NCI-H1694 treated with DMSO at 0.1 percent for 48 hours (cell line): ENCODE measurements at regions not wholly inside any gene's neighbourhood (a gene's known extent, or its start where the extent isn't known, plus 50 kb on each side); places are given as distances from the start of the nearest gene placed in this dataset.

Experiments
- DNase-seq: peaks from one replicate; lab custom pipeline; 2025; lab: John Stamatoyannopoulos, UW

DNA sequence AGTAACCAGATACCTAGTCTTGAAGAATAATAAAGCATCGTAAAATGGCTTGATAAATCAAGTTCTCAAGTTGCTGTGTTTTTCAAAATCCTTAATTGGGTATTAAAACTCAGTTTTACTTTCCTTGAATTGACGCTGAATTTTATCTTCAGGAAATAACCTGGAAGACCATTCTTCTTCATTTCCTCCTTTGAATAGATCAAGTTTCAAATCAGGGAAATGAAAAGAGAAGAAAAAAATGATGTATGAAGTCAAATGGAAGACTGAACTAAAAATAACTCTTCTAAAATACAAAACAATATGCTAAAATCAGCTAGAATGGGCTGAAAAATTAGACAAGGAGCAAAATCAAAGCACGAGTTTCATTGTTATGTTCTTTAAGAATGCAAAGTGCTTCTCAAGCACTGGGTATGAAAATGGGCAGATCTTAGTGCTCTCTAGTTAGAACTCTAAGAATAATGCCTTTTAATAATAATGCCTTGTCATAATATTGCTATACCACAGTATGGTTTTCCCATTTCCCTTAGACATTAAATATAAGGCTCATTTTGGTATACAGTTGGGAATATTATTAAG is 54.6 kb upstream of the CLEC14A start:
- no peak for DNase-seq

DNA sequence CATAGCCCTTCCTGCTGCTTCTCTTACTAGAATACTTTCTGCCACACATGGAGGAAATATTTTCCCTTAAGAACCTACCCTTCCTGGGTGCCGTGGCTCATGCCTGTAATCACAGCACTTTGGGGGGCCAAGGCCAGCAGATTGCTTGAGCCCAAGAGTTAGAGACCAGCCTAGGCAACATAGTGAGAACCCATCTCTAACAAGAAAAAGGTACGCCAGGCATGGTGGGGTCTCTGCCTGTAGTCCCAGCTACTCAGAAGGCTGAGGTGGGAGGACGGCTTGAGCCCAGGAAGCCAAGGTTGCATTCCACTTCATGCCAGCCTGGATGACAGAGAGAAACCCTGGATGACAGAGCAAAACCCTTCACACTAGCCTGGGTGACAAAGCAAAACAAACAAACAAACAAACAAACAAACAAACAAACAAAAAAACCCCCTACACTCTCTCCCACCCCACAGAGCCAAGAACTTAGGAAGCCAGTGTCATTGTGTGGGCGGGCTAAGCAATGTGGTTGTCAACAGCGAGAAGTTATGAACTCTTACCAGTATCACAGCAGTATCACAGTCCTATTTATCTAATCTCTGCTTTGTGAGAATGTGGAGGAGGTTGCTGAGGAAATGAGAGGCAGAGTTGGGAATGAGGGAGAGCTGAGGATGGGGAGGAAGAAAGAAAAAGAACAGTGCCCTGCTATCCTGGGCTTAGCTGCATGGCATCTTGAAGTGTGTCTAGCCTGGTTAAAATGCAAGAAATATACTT is 53.8 kb upstream of the CLEC14A start:
- DNase-seq, result no peak
